ENCODE measurements at regions not wholly inside any gene's neighbourhood (a gene's known extent, or its start where the extent isn't known, plus 50 kb on each side); places are given as distances from the start of the nearest gene placed in this dataset.

DNA sequence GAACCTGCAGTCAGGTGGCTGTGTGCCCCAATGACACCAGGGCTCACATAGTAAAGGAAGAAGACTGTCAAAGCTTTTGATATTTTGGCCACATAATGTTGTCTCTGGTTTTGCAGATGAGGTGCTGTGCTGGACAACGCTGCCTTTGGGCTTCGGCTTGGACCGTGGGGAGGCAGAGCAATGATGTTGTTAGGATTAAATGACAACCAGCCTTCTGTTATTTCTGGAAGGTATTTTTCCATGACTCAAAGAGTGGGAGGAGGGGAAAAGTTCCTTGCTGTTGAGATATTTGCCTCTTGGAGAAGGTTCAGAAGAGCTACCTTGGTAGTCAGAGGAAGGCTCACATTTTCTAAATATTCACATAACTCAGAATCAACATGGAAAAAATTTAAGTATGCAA, 187.3 kb upstream of the GALNT2 start:
- Histone ChIP-seq H3K9me3 (ENCODE audit: control insufficient read depth in 2 of 3, insufficient read depth in 1 of 3, low read length in 3 of 3) (no peaks in the 10 kb centered on the region), H3K9ac (ENCODE audit: low read length in 3 of 3) (no peak overlapping the region), H3K36me3 (ENCODE audit: control insufficient read depth in 2 of 3, insufficient read depth in 3 of 3, low read length in 3 of 3) (no peaks in the 10 kb centered on the region), H3K27ac (ENCODE audit: low read depth in 2 of 2, low read length in 2 of 2) (no peak overlapping the region), H3K27me3 (ENCODE audit: control insufficient read depth, insufficient read depth, low read length) (no peaks in the 10 kb centered on the region), H3K4me1 (ENCODE audit: control insufficient read depth in 2 of 3, insufficient read depth in 2 of 3, low read depth in 1 of 3, low read length in 3 of 3) (no peaks in the 10 kb centered on the region), H3K4me3 (ENCODE audit: low read length in 3 of 3) (no peak overlapping the region)
- TF ChIP-seq, protein P1, sequence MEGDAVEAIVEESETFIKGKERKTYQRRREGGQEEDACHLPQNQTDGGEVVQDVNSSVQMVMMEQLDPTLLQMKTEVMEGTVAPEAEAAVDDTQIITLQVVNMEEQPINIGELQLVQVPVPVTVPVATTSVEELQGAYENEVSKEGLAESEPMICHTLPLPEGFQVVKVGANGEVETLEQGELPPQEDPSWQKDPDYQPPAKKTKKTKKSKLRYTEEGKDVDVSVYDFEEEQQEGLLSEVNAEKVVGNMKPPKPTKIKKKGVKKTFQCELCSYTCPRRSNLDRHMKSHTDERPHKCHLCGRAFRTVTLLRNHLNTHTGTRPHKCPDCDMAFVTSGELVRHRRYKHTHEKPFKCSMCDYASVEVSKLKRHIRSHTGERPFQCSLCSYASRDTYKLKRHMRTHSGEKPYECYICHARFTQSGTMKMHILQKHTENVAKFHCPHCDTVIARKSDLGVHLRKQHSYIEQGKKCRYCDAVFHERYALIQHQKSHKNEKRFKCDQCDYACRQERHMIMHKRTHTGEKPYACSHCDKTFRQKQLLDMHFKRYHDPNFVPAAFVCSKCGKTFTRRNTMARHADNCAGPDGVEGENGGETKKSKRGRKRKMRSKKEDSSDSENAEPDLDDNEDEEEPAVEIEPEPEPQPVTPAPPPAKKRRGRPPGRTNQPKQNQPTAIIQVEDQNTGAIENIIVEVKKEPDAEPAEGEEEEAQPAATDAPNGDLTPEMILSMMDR (IDR thresholded peaks at IDR 0.05; ENCODE audit: borderline replicate concordance, extremely low read depth, insufficient read depth): no peak
- intact Hi-C loops (cut with DNase I): no loop called here
- no peak for FAIRE-seq
- DNase-seq: no peak

DNA sequence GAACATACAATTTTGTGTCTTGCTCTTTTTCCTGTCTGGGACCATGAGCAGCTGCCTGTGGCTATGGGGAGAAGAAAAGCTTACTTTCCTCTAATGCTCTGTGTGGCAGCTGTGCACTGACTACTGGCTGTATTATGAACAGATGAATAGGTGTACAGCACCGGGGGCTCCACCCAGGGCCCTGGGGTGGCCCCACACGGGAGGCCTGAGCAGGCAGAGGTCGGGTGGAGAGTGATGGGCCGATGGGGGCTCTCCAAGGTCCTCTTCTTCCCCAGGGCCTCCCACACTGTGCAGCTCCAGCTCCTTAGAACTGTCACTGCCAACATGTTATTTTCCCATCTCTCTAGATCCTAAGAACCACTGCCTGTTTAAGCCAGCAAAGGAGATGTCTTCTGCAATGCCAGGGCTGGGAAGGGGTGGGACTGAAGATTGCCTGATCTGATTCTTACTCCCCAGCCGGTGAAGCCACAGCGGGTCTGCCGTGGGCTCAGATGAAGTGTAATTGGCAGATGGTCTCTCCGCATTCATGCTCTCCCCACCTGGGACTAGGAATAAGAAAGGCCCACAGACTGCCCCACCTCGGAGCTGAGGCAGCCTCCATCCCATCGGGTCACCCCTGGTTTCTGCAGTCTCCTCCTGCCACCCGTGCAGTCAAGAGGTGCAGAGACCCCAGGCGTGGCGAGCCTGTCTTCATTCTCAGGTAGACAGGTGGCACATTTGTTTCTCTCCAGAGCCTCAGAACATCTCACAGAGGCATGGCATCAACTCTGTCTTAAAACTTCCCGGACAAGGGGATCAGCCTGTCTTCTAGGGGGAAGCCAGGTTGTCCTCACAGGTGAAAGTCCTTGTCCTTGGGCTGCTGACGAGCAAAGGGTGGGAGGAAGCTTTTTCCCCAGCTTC, 186.5 kb upstream of the GALNT2 start:
- intact Hi-C loops (cut with DNase I): no loop called here
- no peak for DNase-seq
- FAIRE-seq: no peak

GRCh38 chr1:229882621-229883020, 184.4 kb upstream of the GALNT2 start:
- Histone ChIP-seq H3K4me1 (ENCODE audit: control insufficient read depth in 2 of 3, insufficient read depth in 2 of 3, low read depth in 1 of 3, low read length in 3 of 3) (no peaks in the 10 kb centered on the region), H3K27me3 (ENCODE audit: control insufficient read depth, insufficient read depth, low read length) (no peaks in the 10 kb centered on the region), H3K9me3 (ENCODE audit: control insufficient read depth in 2 of 3, insufficient read depth in 1 of 3, low read length in 3 of 3) (peaks cover 0 to 5% (median 0%) of the 10 kb centered on the region in 3 donors), H3K4me3 (ENCODE audit: low read length in 3 of 3) (no peak overlapping the region), H3K27ac (ENCODE audit: low read depth in 2 of 2, low read length in 2 of 2) (no peak overlapping the region), H3K36me3 (ENCODE audit: control insufficient read depth in 2 of 3, insufficient read depth in 3 of 3, low read length in 3 of 3) (no peaks in the 10 kb centered on the region), H3K9ac (ENCODE audit: low read length in 3 of 3) (no peak overlapping the region)
- TF ChIP-seq, protein P1 (IDR thresholded peaks at IDR 0.05; ENCODE audit: borderline replicate concordance, extremely low read depth, insufficient read depth): no peak
- FAIRE-seq: no peak
- no peak for DNase-seq
- intact Hi-C loops (cut with DNase I): no loop called here

More for the DNA sequence above, 186.5 kb upstream of the GALNT2 start:
- Histone ChIP-seq H3K36me3 (ENCODE audit: control insufficient read depth in 2 of 3, insufficient read depth in 3 of 3, low read length in 3 of 3) (no peaks in the 10 kb centered on the region), H3K4me3 (ENCODE audit: low read length in 3 of 3) (no peak overlapping the region), H3K9ac (ENCODE audit: low read length in 3 of 3) (no peak overlapping the region), H3K4me1 (ENCODE audit: control insufficient read depth in 2 of 3, insufficient read depth in 2 of 3, low read depth in 1 of 3, low read length in 3 of 3) (no peaks in the 10 kb centered on the region), H3K27me3 (ENCODE audit: control insufficient read depth, insufficient read depth, low read length) (no peaks in the 10 kb centered on the region), H3K9me3 (ENCODE audit: control insufficient read depth in 2 of 3, insufficient read depth in 1 of 3, low read length in 3 of 3) (no peaks in the 10 kb centered on the region), H3K27ac (ENCODE audit: low read depth in 2 of 2, low read length in 2 of 2) (no peak overlapping the region)
- TF ChIP-seq, protein P1 (IDR thresholded peaks at IDR 0.05; ENCODE audit: borderline replicate concordance, extremely low read depth, insufficient read depth): no peak
